ENCODE measurements at regions not wholly inside any gene's neighbourhood (a gene's known extent, or its start where the extent isn't known, plus 50 kb on each side); places are given as distances from the start of the nearest gene placed in this dataset.

GRCh38 chr6:4655196-4656025 lies 120.8 kb upstream of the CDYL start:
- Histone ChIP-seq H4K20me1 (ENCODE audit: insufficient read depth, low read depth, low read length) (no peaks in the 10 kb centered on the region), H2AFZ (ENCODE audit: low read length) (no peak overlapping the region), H3K9ac (ENCODE audit: low read length) (no peak overlapping the region), H3K4me3 (ENCODE audit: low read length) (no peak overlapping the region), H3K9me3 (ENCODE audit: low read length) (no peaks in the 10 kb centered on the region), H3K36me3 (ENCODE audit: insufficient read depth, low read length) (no peaks in the 10 kb centered on the region), H3K9me2 (replicated peaks; ENCODE audit: insufficient read depth, low read length) (no peaks in the 10 kb centered on the region), H3K27ac (ENCODE audit: low read length) (no peak overlapping the region), H3K27me3 (ENCODE audit: low read length) (no peaks in the 10 kb centered on the region), H3K79me2 (ENCODE audit: low read length) (no peaks in the 10 kb centered on the region), H3K4me1 (ENCODE audit: low read length) (no peaks in the 10 kb centered on the region), H3K4me2 (ENCODE audit: low read depth, low read length, poor library complexity, severe bottlenecking) (no peak overlapping the region)
- DNase-seq: no peak

GRCh38 chr6:4653141-4653540 lies 123.1 kb upstream of the CDYL start:
- no peaks in the 10 kb centered on the region for H4K20me1 ChIP-seq (ENCODE audit: insufficient read depth, low read depth, low read length)
- no peaks in the 10 kb centered on the region for H3K9me2 ChIP-seq (replicated peaks; ENCODE audit: insufficient read depth, low read length)
- no peaks in the 10 kb centered on the region for H3K27me3 ChIP-seq (ENCODE audit: low read length)
- no peak overlapping the region for H2AFZ ChIP-seq (ENCODE audit: low read length)
- no peak for DNase-seq
- H3K4me3 ChIP-seq (ENCODE audit: low read length): no peak overlapping the region
- H3K36me3 ChIP-seq (ENCODE audit: insufficient read depth, low read length): no peaks in the 10 kb centered on the region
- H3K9ac ChIP-seq (ENCODE audit: low read length): no peak overlapping the region
- H3K4me2 ChIP-seq (ENCODE audit: low read depth, low read length, poor library complexity, severe bottlenecking): no peak overlapping the region
- H3K4me1 ChIP-seq (ENCODE audit: low read length): no peaks in the 10 kb centered on the region
- H3K27ac ChIP-seq (ENCODE audit: low read length): no peak overlapping the region
- no peaks in the 10 kb centered on the region for H3K9me3 ChIP-seq (ENCODE audit: low read length)
- no peaks in the 10 kb centered on the region for H3K79me2 ChIP-seq (ENCODE audit: low read length)

- Histone ChIP-seq H3K79me2 (ENCODE audit: low read length) (no peaks in the 10 kb centered on the region), H3K9me2 (replicated peaks; ENCODE audit: insufficient read depth, low read length) (no peaks in the 10 kb centered on the region), H3K9ac (ENCODE audit: low read length) (no peak overlapping the region), H3K36me3 (ENCODE audit: insufficient read depth, low read length) (no peaks in the 10 kb centered on the region), H3K27me3 (ENCODE audit: low read length) (no peaks in the 10 kb centered on the region), H3K4me1 (ENCODE audit: low read length) (no peaks in the 10 kb centered on the region), H3K27ac (ENCODE audit: low read length) (no peak overlapping the region), H3K9me3 (ENCODE audit: low read length) (no peaks in the 10 kb centered on the region), H3K4me3 (ENCODE audit: low read length) (no peak overlapping the region), H3K4me2 (ENCODE audit: low read depth, low read length, poor library complexity, severe bottlenecking) (no peak overlapping the region), H4K20me1 (ENCODE audit: insufficient read depth, low read depth, low read length) (no peaks in the 10 kb centered on the region), H2AFZ (ENCODE audit: low read length) (no peak overlapping the region)
- DNase-seq: no peak
Measured at GRCh38 chr6:4651831-4652467, 124.3 kb upstream of the CDYL start.

- no peaks in the 10 kb centered on the region for H3K27me3 ChIP-seq (ENCODE audit: low read length)
- H3K4me1 ChIP-seq (ENCODE audit: low read length): no peaks in the 10 kb centered on the region
- H3K9me2 ChIP-seq (replicated peaks; ENCODE audit: insufficient read depth, low read length): no peaks in the 10 kb centered on the region
- H3K4me3 ChIP-seq (ENCODE audit: low read length): no peak overlapping the region
- H3K27ac ChIP-seq (ENCODE audit: low read length): no peak overlapping the region
- H3K79me2 ChIP-seq (ENCODE audit: low read length): no peaks in the 10 kb centered on the region
- H3K4me2 ChIP-seq (ENCODE audit: low read depth, low read length, poor library complexity, severe bottlenecking): no peak overlapping the region
- no peak overlapping the region for H3K9ac ChIP-seq (ENCODE audit: low read length)
- H2AFZ ChIP-seq (ENCODE audit: low read length): no peak overlapping the region
- no peak for DNase-seq
- H3K36me3 ChIP-seq (ENCODE audit: insufficient read depth, low read length): no peaks in the 10 kb centered on the region
- H3K9me3 ChIP-seq (ENCODE audit: low read length): no peaks in the 10 kb centered on the region
- H4K20me1 ChIP-seq (ENCODE audit: insufficient read depth, low read depth, low read length): no peaks in the 10 kb centered on the region
Measured at GRCh38 chr6:4649728-4650127, 126.5 kb upstream of the CDYL start.

- Histone ChIP-seq H3K27me3 (ENCODE audit: low read length) (no peaks in the 10 kb centered on the region), H3K4me3 (ENCODE audit: low read length) (no peak overlapping the region), H3K4me1 (ENCODE audit: low read length) (no peaks in the 10 kb centered on the region), H3K36me3 (ENCODE audit: insufficient read depth, low read length) (no peaks in the 10 kb centered on the region), H3K9me3 (ENCODE audit: low read length) (no peaks in the 10 kb centered on the region), H3K9ac (ENCODE audit: low read length) (no peak overlapping the region), H2AFZ (ENCODE audit: low read length) (no peak overlapping the region), H4K20me1 (ENCODE audit: insufficient read depth, low read depth, low read length) (no peaks in the 10 kb centered on the region), H3K27ac (ENCODE audit: low read length) (no peak overlapping the region), H3K9me2 (replicated peaks; ENCODE audit: insufficient read depth, low read length) (no peaks in the 10 kb centered on the region), H3K79me2 (ENCODE audit: low read length) (no peaks in the 10 kb centered on the region), H3K4me2 (ENCODE audit: low read depth, low read length, poor library complexity, severe bottlenecking) (no peak overlapping the region)
- DNase-seq: no peak
Measured at GRCh38 chr6:4647414-4648365, 128.5 kb upstream of the CDYL start.

- Histone ChIP-seq H3K36me3 (ENCODE audit: insufficient read depth, low read length) (no peaks in the 10 kb centered on the region), H3K27me3 (ENCODE audit: low read length) (no peaks in the 10 kb centered on the region), H3K4me1 (ENCODE audit: low read length) (no peaks in the 10 kb centered on the region), H3K9me2 (replicated peaks; ENCODE audit: insufficient read depth, low read length) (no peaks in the 10 kb centered on the region), H3K79me2 (ENCODE audit: low read length) (no peaks in the 10 kb centered on the region), H3K4me3 (ENCODE audit: low read length) (no peak overlapping the region), H3K4me2 (ENCODE audit: low read depth, low read length, poor library complexity, severe bottlenecking) (no peak overlapping the region), H3K27ac (ENCODE audit: low read length) (no peak overlapping the region), H4K20me1 (ENCODE audit: insufficient read depth, low read depth, low read length) (no peaks in the 10 kb centered on the region), H3K9ac (ENCODE audit: low read length) (no peak overlapping the region), H2AFZ (ENCODE audit: low read length) (no peak overlapping the region), H3K9me3 (ENCODE audit: low read length) (no peaks in the 10 kb centered on the region)
- DNase-seq: no peak
Measured at GRCh38 chr6:4645713-4646360, 130.4 kb upstream of the CDYL start.

- H3K4me2 ChIP-seq (ENCODE audit: low read depth, low read length, poor library complexity, severe bottlenecking): no peak overlapping the region
- H3K9me2 ChIP-seq (replicated peaks; ENCODE audit: insufficient read depth, low read length): no peaks in the 10 kb centered on the region
- H3K79me2 ChIP-seq (ENCODE audit: low read length): no peaks in the 10 kb centered on the region
- no peaks in the 10 kb centered on the region for H3K36me3 ChIP-seq (ENCODE audit: insufficient read depth, low read length)
- H3K27me3 ChIP-seq (ENCODE audit: low read length): 0 out of 2 replicates have a peak, but pooled peaks cover 2% of the 10 kb centered on the region
- H3K9ac ChIP-seq (ENCODE audit: low read length): no peak overlapping the region
- H3K9me3 ChIP-seq (ENCODE audit: low read length): no peaks in the 10 kb centered on the region
- no peak for DNase-seq
- no peak overlapping the region for H3K27ac ChIP-seq (ENCODE audit: low read length)
- H4K20me1 ChIP-seq (ENCODE audit: insufficient read depth, low read depth, low read length): no peaks in the 10 kb centered on the region
- no peaks in the 10 kb centered on the region for H3K4me1 ChIP-seq (ENCODE audit: low read length)
- no peak overlapping the region for H2AFZ ChIP-seq (ENCODE audit: low read length)
- H3K4me3 ChIP-seq (ENCODE audit: low read length): no peak overlapping the region
Measured at GRCh38 chr6:4644996-4645395, 131.2 kb upstream of the CDYL start.
